NB4 (cell line): ENCODE measurements at regions not wholly inside any gene's neighbourhood (a gene's known extent, or its start where the extent isn't known, plus 50 kb on each side); places are given as distances from the start of the nearest gene placed in this dataset.

Experiments used
- DNase-seq: peaks from one replicate; pipeline ENCODE4 v3.0.0; 2010; ENCODE audit warnings: low read depth
- H3K4me3 ChIP-seq: one replicate; pipeline ENCODE4 v1.5.1; 2011; ENCODE audit warnings: mild to moderate bottlenecking, low read depth, low read length, moderate library complexity
- CTCF ChIP-seq: IDR thresholded peaks from one replicate; pipeline ENCODE4 v1.5.1; 2012; ENCODE audit warnings: low read depth, low read length
- MYC ChIP-seq: IDR thresholded peaks from 2 replicates; pipeline ENCODE4 v1.6.1; 2011; ENCODE audit warnings: low read depth, low read length
- POLR2A ChIP-seq: IDR thresholded peaks from 2 replicates; pipeline ENCODE4 v1.6.1; 2011; ENCODE audit warnings: mild to moderate bottlenecking; ENCODE audit not compliant: insufficient read length; ENCODE audit errors: extremely low read depth
- TF ChIP-seq, protein P1 (sequence below): IDR thresholded peaks from 2 replicates; pipeline ENCODE4 v1.6.1; 2011; ENCODE audit warnings: low read depth, low read length

DNA sequence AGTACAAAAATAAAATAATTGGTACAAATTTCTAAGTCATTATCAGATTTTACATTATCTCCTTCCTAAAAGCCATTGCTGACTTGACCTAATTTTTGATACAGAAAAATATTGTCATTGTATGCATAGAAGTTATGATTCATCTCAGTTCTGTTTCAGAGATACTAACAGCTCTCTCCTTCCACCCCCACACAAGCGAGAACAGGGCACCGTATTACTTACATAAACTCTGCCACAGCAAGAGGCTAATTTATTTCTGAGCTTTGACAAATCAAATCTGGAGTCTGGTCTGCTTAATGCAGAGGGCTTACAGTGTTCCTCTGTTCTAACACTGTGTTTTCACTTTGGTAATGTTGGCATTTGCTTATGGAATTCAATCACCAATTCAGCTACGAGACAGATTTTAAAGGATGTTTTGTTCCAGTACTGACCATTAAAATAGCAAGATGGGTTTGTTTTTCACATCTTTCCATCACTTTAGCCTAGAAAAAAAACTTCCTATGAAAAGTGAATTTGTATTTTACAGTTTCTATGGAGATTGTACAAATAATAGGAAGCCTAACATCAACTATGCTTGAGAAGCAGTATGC lies 181.8 kb downstream of the USP46 start:
- H3K4me3 ChIP-seq = no peak overlapping the region
- no peak for DNase-seq
- no peak for TF ChIP-seq POLR2A
- TF ChIP-seq, protein P1, sequence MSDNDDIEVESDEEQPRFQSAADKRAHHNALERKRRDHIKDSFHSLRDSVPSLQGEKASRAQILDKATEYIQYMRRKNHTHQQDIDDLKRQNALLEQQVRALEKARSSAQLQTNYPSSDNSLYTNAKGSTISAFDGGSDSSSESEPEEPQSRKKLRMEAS = no peak
- no peak for TF ChIP-seq MYC
- no peak for TF ChIP-seq CTCF

- no peak for DNase-seq
- no peak for TF ChIP-seq CTCF
- no peak for TF ChIP-seq POLR2A
- TF ChIP-seq MYC = no peak
- TF ChIP-seq, protein P1 = no peak
- H3K4me3 ChIP-seq = no peak overlapping the region
Observed at GRCh38 chr4:52483186-52483890, 175.8 kb downstream of the USP46 start.

DNA sequence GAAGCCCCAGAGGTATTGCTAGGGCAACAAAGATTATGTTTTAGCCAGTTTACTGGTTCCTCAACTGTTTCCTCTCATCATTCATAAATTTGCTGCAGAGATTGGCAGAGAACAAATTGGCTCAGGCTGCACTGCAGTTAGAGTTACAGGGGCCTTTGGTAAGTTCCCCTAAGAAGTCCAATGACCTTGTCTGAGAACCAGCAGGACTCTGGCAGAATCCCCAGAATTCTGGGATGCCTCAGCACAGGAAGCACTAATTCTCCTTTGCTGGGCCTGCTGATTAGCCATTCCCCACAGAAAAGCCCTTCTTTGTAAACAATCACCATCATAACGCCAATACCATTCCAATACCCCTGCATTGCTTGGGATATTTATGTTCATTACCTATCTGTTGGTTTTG lies 151.3 kb downstream of the USP46 start:
- no peak for DNase-seq
- TF ChIP-seq, protein P1 = no peak
- TF ChIP-seq MYC = no peak
- TF ChIP-seq CTCF = no peak
- TF ChIP-seq POLR2A = no peak
- no peak overlapping the region for H3K4me3 ChIP-seq

DNA sequence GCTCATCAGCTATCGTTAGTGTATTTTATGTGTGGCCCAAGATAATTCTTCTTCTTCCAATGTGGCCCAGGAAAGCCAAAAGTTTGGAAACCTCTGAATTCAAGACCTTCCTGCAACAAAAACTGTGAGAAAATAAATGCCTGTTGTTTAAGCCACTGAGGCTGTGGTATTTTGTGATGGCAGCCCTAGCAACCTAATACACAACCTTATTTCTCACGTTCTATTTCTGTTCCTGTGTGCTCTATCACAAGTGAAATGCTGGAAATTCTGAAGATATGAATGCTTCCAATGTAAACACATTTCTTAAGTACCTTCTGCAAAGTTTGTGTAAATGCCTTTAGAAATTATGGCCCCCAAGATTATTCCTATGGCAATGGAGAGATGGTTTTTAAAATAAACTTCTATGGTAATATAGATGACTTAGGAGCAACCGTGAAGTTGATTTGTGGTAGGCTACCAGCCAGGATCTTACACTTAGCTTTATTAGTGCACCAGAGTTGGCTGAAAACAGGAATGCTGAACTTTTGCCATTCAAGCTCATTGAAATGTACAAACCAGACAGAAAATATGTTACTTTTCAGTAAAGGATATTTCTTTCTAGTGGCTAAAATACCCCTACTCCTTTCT lies 148.0 kb downstream of the USP46 start:
- TF ChIP-seq POLR2A (no peak), CTCF (no peak), MYC (no peak)
- TF ChIP-seq, protein P1 = no peak
- H3K4me3 ChIP-seq = no peak overlapping the region
- no peak for DNase-seq

- TF ChIP-seq MYC (no peak), POLR2A (no peak), CTCF (no peak)
- TF ChIP-seq, protein P1 = no peak
Observed at GRCh38 chr4:52511825-52512224, 147.3 kb downstream of the USP46 start.

More at GRCh38 chr4:52511825-52512224, 147.3 kb downstream of the USP46 start:
- H3K4me3 ChIP-seq = no peak overlapping the region
- DNase-seq = no peak
